GM23248 (cell line): ENCODE measurements at regions not wholly inside any gene's neighbourhood (a gene's known extent, or its start where the extent isn't known, plus 50 kb on each side); places are given as distances from the start of the nearest gene placed in this dataset.

Experiments
- EZH2 ChIP-seq: fragments of 200-600 bp; sonication (generic); IDR thresholded peaks from 2 replicates; pipeline ENCODE4 v1.6.1; 2018; ENCODE audit warnings: antibody characterized with exemption, mild to moderate bottlenecking; ENCODE audit not compliant: insufficient read depth, poor library complexity, severe bottlenecking
- EZH2phosphoT487 ChIP-seq: fragments of 200-600 bp; sonication (generic); IDR thresholded peaks from 2 replicates; pipeline ENCODE4 v1.6.1; 2018; ENCODE audit warnings: antibody characterized with exemption, moderate library complexity, mild to moderate bottlenecking, low read depth; ENCODE audit not compliant: insufficient read depth

DNA sequence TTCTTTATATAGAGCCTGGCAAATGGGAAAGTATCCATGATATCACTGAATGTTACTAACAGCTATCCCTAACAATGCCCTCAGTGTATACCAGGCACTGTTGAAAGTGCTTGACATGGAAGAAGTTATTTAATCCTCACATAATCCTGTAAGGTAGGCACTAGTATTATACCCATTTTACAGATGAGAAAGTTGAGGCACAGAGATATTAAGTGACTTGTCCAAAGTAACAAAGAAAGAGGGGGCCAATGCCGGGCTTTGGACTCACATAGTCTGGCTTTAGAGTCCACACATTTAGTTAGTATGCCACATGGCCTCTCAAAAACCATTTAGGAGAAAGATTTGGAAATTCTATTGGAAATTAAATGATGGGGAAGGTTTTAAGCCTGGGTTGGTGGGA, 220.8 kb upstream of the PLET1 start:
- TF ChIP-seq EZH2, result no peak
- TF ChIP-seq EZH2phosphoT487, result no peak
